Ovary (tissue), 3 donors: ENCODE measurements at regions not wholly inside any gene's neighbourhood (a gene's known extent, or its start where the extent isn't known, plus 50 kb on each side); places are given as distances from the start of the nearest gene placed in this dataset.

ENCODE experiments used
- POLR2A ChIP-seq: fragments of 450-650 bp; IDR thresholded peaks from one replicate; pipeline ENCODE4 v1.6.1; 2017; ENCODE audit warnings: antibody characterized with exemption, mild to moderate bottlenecking, moderate library complexity
- TF ChIP-seq, protein P1 (sequence below), 3 donors: fragments of 450-650 bp in 2 of 3; fragments of 200-600 bp in 1 of 3; IDR thresholded peaks; one replicate each; pipeline versions ENCODE4 v1.5.1 to v1.8.0; 2016 to 2022; ENCODE audit warnings: antibody characterized with exemption in 3 of 3, mild to moderate bottlenecking in 1 of 3
- donor health status: DM: no; HTN: no; CAD: no.

DNA sequence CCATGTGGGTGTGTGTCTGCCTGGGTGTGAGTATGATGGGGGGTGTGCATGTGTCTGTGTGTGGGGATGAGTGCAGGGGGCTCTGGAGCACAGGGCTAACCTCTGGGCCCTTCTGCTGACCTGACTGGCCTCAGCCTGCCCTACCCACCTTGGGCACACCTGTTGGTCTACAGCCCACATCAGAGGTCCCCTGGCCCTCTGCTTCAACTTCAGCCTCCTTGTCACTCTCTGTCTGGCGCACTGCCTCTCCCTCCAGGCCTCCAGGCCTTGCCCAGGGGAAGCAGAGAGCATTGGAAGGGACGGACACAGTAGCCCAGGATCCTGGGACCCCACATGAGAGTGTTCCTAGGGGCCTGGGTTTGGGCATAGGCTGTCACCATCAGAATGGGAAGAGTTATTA is 115.4 kb downstream of the EFNB1 start:
- TF ChIP-seq, protein P1, sequence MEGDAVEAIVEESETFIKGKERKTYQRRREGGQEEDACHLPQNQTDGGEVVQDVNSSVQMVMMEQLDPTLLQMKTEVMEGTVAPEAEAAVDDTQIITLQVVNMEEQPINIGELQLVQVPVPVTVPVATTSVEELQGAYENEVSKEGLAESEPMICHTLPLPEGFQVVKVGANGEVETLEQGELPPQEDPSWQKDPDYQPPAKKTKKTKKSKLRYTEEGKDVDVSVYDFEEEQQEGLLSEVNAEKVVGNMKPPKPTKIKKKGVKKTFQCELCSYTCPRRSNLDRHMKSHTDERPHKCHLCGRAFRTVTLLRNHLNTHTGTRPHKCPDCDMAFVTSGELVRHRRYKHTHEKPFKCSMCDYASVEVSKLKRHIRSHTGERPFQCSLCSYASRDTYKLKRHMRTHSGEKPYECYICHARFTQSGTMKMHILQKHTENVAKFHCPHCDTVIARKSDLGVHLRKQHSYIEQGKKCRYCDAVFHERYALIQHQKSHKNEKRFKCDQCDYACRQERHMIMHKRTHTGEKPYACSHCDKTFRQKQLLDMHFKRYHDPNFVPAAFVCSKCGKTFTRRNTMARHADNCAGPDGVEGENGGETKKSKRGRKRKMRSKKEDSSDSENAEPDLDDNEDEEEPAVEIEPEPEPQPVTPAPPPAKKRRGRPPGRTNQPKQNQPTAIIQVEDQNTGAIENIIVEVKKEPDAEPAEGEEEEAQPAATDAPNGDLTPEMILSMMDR (IDR thresholded peaks at IDR 0.05), result no peak
- TF ChIP-seq POLR2A, result no peak
